COLO829 (cell line): ENCODE measurements at regions not wholly inside any gene's neighbourhood (a gene's known extent, or its start where the extent isn't known, plus 50 kb on each side); places are given as distances from the start of the nearest gene placed in this dataset.
"Not testable (repeated sequence)": the region's sequence is repeated elsewhere in the genome, so short reads cannot be mapped to it uniquely, and the experiment has no call there.

Source experiments
- DNase-seq: peaks from one replicate; pipeline ENCODE4 v3.0.0; 2012; ENCODE audit warnings: low spot score

GRCh38 chr2:22110244-22110651 lies 986.5 kb downstream of the TDRD15 start:
- no peak for DNase-seq

- no peak for DNase-seq
These were observed 1000.2 kb downstream of the TDRD15 start for GRCh38 chr2:22124003-22124402.

GRCh38 chr2:22126106-22126505 lies 1002.3 kb downstream of the TDRD15 start:
- DNase-seq, result no peak

GRCh38 chr2:22126978-22127377 lies 1003.2 kb downstream of the TDRD15 start:
- DNase-seq, result no peak

GRCh38 chr2:22134421-22134820 lies 1010.7 kb downstream of the TDRD15 start:
- no peak for DNase-seq

DNA sequence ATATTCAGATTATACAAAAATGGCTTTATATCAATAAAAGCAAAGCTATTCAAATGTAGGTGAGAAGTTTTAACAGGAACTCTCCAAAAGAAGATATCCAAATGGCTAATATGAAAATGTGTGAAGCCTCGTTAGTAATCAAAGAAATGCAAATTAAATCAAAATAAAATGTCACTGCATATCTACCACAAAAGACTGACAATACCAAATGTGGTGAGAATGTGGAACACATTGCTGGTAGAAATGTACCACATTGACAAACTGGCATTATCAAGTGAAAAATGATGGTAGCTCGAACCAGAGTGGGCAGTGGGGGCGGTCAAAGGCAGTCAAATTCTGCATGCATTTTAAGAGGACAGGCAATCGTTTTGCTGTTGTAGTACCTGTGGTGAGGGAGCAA lies 1012.7 kb downstream of the TDRD15 start:
- DNase-seq, result no peak

GRCh38 chr2:22143840-22144239 lies 1020.1 kb downstream of the TDRD15 start:
- DNase-seq, result no peak

DNA sequence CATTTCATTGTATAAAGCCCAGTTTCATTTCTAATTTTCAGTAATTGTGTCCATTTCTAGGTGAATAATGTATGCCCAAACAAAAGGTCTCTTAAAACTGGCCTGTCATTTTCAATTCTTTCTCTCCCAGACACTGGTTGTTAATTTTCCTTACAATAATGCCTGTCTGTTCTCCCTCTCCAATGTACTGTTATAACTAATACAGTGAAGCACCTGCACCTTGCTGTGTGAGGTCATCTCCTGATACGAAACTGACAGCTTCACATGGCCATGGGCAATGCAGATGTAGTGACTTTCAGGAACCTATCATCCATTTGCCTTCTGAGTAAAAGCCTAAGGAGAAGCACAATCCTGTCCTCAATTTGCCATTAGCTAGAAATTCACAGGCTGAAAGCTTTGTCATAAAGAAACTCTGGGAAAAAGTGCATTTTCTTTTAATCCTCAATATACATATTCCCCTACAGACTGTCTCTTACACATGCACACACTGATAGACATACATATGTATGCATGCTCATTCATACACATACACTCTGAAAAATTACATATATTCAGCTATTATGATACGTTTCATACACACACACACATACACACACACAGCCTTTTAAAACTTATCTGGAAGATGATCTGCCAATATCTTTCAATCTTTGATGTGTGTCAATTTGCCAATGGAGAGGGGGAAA lies 1030.3 kb downstream of the TDRD15 start:
- DNase-seq, result no peak

- DNase-seq, result not testable (repeated sequence)
These were observed 1032.9 kb downstream of the TDRD15 start for GRCh38 chr2:22156661-22157060.

DNA sequence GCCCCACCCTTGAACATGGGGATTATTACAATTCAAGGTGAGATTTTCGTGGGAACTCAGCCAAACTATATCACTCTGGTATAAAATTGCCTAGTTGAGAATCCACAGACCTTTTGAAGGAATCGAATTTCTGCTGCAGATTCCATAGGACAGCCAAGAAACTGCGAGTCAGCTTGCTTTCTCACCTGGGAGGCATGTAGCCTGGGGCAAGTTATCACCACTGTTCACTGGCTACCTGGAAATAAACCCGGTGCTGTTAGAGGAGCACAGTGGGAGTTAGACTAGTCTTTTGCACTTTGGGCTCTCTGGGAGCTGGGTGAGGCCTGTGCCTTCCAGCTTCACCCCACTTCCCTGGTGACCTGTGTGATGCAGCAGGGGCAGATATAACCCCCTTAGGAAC lies 1043.5 kb downstream of the TDRD15 start:
- DNase-seq, result no peak

- no peak for DNase-seq
These were observed 1051.2 kb downstream of the TDRD15 start for GRCh38 chr2:22175003-22175402.

DNA sequence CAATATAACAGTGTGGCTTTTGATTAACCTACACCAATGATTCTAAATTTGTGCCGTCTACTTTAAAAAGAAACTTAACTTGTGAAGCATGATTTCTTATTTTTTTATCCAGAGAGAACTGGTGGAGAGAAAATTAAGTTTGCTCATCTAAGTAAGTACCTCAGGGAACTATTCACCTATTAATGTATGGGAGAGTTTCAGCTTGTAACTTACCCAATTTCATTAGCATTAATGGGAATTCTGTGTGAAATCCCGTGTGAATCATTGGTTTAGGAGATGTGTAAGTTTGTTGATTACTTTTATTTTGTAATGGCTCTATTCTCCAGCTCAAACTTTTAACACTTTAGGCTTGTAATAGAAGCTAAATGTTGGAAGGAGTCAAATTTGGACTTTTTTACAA lies 1061.5 kb downstream of the TDRD15 start:
- no peak for DNase-seq

GRCh38 chr2:22186261-22186828 lies 1062.6 kb downstream of the TDRD15 start:
- DNase-seq, result not testable (repeated sequence)

DNA sequence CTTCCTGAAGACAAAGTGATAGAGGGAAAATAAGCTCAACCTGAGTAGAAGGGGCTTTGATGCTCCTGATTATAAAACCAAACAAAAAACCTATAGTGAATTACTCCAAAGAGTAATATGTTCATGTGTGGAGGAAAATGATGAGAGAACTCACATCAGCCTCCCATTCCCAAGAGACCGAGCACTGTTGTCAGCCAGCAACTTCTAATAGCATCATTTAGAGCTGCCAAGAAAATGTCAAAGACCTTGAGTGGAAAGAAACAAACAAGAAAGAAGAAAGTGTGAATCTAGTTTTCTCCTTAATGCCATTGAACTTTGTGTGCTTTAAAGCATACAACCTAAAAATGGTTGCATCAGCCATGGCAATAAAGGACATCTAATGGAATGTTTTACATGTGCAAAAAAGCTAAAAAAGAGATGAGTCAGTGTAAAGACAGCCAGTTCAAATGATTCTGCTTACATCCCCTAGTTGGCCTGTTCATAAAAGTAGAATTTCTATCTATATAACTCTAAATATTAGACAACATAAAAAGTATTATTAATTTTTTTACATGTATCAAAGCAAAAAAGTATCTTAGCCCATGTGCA lies 1066.2 kb downstream of the TDRD15 start:
- no peak for DNase-seq

DNA sequence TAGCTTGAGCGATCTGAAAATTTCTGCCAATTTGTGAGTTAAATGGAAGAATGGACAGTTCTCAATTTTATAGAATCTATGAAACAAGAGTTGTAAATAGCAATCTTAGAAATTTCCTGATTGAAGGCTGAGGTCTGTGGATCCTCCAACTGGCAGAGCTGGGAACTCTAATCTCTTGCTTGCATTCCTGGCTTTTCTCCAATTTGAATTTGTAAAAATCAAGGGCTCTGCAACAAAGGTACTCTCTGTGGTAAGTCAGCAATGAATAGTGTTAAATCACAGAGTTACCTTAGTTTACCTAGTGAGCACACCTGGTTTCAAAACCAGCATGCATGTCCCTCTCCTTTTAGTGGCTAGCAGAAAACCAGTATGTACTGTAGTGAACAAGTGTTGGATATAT lies 1070.5 kb downstream of the TDRD15 start:
- no peak for DNase-seq

DNA sequence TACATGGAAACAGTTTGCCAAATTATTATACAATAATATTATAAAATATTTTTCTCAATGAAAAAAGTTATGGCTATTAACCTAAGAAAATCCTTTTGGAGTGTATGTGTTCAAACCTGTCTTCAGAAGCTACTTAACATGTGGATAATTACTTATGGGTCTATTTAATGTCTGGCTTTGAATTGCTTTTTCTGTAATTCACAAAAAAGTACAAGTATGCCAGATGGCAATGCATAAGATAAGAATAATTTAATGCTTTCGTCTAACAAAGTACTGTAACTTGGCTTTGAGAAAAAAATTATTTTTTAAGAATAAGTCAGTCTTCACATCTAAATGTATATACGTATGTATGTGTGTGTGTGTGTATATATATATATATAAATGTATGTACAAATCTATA lies 1073.0 kb downstream of the TDRD15 start:
- DNase-seq, result no peak

GRCh38 chr2:22198381-22199283 lies 1074.9 kb downstream of the TDRD15 start:
- DNase-seq, result no peak

DNA sequence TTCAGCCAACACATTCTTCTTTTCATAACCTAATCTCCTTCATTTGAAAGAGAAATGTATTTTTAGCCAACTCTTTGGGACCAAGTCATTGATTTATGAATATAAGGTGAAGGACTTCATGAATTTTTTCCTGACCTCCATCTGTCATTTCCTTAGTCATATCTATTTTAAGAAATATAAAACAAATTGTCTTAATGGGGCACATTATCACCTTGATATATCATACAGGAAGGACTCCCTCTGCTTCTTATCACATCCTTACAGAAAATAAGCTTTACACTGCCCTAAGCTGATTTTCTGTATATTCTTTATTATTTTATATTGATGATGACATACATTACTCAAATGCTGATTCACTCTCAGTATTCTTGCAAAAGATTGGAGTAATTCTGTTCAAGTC lies 1076.2 kb downstream of the TDRD15 start:
- DNase-seq, result no peak

- no peak for DNase-seq
These were observed 1085.8 kb downstream of the TDRD15 start for GRCh38 chr2:22209545-22209944.

DNA sequence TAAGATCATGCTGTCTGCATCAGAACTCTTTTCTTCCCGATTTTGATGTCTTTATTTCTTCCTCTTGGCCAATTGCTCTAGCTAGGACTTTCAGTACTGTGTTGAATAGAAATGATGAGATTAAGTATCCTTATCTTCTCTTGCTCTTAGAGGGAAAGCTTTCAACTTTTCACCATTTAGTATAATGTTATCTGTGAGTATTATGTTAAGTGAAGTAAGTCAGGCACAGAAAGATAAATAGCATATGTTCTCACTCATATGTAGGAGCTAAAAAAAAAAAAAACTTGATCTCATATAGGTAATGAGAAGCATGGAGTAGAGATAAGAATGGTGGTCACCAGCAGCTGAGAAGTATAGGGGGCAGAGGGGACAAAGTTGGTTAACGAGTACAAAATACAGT lies 1089.5 kb downstream of the TDRD15 start:
- no peak for DNase-seq

GRCh38 chr2:22215517-22215916 lies 1091.7 kb downstream of the TDRD15 start:
- no peak for DNase-seq

GRCh38 chr2:22217881-22218280 lies 1094.1 kb downstream of the TDRD15 start:
- DNase-seq, result no peak

DNA sequence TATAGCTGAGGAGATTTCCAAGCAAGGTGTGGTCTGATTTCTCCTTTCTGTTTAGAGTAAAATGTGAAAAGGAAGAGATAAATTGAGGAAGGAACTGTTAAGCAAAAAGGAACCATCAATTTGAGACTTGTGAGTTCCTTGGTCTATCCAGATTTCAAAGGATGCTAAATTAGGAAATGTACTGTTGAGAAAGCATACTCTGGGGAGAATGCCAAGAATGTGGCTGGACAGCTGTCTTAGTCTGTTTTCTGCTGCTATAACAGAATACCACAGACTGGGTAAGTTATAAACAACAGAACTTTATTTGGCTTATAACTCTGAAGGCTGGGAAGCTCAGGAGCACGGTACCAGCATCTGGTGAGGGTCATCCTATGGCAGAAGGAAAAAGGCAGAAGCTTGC lies 1097.2 kb downstream of the TDRD15 start:
- no peak for DNase-seq
